NCI-H2029 treated with DMSO at 0.1 percent for 48 hours (cell line): ENCODE measurements at regions not wholly inside any gene's neighbourhood (a gene's known extent, or its start where the extent isn't known, plus 50 kb on each side); places are given as distances from the start of the nearest gene placed in this dataset.
"Not testable (repeated sequence)": the region's sequence is repeated elsewhere in the genome, so short reads cannot be mapped to it uniquely, and the experiment has no call there.

Experiments
- DNase-seq: peaks from one replicate; lab custom pipeline; 2025; lab: John Stamatoyannopoulos, UW

DNA sequence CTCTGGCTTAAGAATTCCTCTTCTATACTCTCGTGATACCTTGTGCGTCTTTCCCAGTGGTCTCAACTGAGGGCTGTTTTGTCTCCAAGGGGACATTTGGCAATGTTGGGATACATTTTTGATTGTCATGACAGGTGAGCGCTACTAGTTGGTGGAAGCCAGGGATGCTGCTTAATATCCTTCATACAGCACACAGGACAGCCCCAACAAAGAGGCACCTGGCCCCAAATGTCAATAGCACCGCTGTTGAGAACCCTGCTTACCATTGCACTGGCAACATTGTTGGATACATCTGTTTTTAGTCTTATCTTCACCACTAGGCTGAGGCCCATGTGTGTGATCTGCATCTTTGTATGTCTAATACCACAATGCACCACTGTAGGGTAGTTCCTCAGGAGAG is 114.1 kb downstream of the C9orf152 start:
- DNase-seq = no peak

DNA sequence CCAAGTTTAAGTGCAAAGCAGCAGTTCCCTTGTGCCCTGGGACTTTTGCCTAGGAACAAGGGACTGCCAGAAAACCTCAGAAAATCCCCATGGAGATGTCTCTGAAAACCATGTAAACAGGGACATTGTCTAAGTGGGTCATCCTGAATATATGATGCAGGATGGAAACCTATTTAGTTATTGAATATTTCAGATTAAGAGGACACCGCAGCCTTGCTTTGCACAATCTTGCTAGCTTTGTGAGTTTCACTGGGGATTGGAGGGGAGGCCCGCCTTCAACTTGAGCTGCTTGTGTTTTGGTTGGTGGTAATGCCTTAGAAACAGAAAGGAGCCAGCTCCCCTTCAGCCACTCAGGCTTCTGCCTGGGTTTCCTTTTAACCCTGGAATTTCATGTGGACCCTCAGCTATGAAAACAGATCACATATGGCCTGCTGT is 112.8 kb downstream of the C9orf152 start:
- DNase-seq = no peak

DNA sequence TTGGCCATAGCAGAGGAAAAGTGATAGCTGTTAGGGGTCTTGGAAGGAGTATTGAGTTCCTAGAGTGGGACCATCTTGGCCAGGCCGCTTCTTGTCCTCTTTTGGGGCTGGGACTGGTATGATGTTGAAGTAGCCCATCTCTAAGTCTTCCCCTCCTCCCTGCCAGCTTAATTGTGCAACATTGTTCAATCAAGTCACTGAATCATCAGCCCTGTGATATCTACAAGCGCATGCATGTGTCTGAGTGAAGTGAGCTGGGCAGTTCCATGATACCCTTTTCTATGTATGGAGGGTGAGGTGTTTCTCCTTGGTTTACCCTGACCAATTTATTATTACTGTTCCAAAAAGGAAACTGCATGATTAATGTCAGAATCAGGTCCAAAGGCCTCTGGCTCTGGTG is 112.2 kb downstream of the C9orf152 start:
- no peak for DNase-seq

DNA sequence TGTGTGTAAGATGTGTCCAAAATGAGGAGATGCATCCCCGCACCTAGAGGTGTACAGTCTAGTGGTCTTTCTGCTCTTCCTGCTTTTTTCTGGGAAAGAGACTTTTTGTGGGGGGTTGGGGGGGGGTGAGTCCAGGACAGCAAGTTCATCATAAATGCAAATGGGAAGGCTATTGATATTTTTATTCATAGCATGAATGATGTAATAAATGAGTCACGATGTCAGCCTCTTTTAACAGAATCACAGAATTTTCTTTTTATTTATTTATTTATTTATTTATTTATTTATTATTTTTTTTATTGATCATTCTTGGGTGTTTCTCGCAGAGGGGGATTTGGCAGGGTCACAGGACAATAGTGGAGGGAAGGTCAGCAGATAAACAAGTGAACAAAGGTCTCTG is 111.3 kb downstream of the C9orf152 start:
- not testable (repeated sequence) for DNase-seq

DNA sequence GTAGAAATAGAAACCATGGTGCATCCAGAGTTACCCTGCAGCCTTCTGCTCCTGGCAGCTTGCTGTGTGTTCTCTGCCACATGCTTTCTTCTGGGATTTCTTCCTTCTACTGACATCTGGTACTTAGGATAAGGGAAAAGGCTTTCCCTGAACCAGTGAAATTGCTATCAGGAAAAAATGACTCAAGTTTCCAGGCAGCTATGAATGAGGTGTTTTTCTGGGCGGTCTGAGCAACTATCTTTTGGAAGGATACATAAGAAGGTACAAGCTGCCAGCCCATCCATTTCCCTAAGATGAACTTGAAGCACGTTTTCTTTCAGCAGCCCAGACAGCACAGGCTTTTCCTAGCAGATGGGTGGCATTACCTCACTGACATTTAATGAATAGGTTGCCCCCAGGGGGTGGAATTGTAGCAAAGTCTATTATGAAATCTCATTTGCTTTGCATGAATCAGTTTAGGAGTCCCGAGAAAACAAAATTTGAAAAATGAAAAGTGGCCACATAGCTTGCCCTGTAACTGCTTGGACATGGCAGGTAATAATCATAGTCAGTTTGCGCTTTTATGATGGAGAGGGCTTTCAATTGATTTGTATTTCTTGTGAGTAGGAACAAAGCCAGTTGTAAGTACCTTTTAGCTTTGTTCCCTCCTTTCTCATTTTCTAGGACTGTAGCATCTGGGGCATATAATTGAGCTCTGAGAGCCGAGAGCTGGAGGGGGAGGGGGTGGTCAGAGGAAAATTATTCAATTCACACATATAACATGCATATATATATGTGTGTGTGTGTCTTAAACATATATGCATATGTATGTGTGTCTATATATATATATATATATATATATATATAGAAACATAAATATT is 108.5 kb downstream of the C9orf152 start:
- DNase-seq = no peak

DNA sequence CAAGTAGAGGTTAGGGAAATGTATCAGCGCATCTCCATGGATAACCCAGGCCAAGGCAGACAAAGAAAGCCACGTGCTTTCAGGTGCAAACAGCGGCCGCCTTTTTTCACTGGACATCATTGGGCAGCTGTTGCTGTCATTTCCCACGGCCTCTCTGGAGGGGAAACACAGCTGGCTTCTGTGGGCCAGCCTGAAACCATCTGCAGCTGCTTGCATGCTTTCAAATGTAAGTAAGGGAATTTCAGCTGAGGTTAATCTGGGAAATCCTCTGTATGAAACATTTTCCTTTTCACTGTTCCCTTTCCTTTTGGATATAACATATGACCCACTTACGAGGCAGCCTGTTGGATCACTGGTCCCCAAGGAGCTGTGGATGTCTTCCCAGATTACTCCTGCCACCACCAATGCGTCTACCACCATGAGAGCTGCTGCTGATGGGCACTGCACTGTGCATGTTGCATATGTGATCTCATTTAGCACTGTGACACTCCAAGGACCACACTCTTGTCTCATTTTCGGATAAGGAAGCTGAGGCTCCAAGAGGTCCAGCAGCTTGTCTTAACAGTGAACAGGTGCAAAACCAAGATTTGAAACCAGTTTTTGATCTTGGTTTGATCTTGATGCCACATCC is 106.3 kb downstream of the C9orf152 start:
- DNase-seq = no peak

DNA sequence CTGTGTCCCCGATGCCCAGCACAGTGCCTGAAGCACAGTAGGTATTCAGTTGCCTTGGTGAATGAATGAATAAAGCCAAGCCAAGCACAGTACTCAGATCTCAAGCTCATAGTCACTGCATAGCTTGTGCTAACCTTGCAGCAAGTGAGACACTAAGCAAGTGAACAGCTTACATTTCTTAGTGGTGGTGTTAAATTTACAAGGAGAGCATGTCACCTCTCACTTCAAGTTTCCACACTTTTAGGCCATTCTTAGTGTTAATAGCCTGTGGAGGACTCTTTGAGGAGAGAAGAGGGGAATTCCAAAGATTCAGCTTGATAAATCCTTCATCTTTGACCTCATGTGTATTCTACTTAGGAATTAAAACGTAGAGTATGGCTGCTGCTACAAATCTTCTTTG is 104.7 kb downstream of the C9orf152 start:
- DNase-seq = no peak

DNA sequence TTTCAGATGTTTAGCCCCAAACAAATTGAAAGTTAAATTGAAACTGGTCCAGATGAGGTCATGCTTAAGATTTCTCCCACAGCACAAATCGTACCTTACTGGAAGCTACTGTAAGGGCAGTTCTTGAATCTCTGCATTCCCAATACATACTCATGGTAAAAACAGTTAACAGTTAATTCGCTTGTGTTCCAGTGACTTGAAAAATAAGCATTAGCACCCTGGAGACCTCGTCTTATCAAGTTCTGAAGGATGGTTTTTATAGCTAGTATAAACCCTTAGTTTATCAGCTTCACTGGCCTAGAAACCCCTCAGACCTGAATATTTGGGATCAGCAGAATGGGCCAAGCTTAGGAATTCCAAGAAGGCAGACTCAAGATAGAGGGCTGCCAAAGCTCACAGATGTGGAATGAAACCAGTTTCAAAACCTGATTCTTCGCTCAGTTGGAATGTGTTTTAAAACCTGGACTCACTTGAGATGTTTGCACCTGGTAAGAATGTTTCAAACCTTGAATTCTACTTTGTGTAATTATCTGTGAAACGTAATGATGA is 103.6 kb downstream of the C9orf152 start:
- DNase-seq = no peak

DNA sequence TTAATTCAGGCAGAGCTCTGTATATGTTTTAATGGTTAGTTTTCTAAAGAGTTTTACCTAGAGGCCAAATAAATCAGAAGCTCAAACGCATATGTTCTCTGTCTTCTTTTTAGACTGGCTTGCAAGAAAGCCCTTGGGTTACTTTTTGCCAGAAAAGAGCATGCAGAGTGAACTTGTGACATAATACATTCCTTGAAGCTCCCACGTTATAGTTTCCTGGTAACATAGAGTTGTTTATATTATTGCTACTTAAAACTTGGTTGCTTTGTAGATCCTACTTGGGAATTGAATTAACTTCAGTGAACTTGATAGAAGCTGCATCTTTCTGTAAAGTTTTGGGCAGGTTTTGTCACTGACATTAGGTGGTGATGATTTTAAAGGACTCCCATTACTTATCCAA is 102.9 kb downstream of the C9orf152 start:
- DNase-seq = no peak

DNA sequence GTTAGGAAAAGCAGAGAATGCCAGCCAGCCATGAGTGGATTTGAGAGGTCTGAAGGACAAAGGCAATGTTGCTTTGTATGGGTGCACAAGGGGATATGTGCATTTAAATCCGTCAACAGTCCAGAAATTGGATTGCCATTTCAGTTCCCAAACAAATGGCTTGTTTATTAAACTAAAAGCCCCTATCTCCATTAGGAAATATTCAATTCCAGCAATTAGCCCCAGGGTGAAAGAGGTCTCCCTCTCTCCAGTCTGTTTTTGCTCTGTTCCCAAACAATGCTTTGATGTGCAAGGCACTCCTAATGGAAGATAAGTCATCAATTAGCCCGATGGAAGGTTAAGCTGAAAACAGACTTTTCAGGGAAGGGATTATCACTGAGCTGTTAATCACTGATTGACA is 101.3 kb downstream of the C9orf152 start:
- no peak for DNase-seq

DNA sequence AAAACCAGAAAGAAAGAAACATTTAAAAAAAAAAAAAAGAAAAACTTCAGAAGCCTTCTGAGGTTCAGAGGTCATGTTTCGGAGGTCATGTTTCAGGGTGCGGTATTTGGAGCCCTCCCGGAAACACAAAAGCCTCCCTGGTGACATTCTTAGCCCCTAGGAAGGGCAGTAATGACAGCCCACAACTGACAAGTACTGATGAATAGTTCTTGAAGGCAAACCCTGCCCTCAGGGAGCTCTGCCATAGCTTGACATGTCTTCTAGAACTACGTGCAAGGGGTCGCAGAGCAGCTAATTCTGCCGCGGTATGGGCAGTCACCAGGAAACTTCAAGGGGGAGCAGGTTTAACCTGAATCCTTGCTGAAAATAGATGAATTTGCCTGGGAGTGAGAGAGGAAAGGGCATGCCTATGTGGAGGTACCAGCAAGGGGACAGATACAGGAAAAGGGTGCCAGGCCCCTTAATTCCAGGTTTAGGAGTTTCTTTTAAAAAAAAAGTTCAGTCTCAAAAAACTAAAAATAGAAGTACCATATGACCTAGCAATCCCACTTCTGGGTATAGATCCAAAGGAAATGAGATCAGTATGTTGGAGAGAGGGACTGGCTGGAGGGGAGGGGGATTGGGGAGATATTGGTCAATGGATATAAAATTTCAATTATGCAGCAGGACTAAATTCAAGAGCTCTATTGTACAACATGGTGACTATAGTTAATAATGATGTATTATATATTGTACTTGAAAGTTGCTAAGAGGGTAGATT is 98.4 kb downstream of the C9orf152 start:
- no peak for DNase-seq

DNA sequence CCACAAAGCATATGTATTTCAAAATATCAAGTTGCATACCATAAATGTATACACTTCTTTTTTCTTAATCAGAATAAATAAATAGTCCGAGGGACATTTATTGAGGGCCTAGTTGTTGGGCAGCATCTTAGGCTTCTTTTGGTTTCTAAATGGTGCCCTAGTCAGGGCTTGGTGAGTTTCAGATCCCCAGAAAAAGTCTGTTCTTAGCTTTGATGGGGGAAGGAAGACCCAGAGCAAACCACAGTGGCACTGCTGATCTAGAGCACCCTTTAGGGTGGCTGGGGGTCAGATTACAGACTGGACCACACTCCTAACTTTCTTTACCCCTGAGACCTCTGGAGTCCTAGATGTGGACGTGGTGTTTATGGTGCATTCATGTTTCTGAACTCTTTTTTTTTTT is 97.8 kb downstream of the C9orf152 start:
- no peak for DNase-seq

DNA sequence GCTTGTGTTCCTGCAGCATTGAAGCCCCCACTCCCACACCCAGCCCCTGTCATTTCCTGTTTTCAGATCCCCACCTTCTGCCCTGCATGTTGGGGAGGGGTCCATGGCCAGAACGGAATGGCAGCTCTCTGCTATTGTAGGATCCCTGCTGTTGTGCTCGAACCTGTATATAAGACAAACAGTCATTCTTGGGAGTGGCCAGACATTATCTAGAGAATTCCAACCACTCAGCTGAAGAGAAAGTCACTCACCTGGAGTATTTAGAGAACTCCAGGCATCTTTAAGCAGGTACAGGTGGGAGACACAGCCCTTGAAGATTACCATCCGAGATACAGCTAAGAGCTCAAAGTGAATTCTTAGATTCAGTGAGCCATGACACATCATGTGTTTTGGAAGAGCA is 96.1 kb downstream of the C9orf152 start:
- DNase-seq = no peak

DNA sequence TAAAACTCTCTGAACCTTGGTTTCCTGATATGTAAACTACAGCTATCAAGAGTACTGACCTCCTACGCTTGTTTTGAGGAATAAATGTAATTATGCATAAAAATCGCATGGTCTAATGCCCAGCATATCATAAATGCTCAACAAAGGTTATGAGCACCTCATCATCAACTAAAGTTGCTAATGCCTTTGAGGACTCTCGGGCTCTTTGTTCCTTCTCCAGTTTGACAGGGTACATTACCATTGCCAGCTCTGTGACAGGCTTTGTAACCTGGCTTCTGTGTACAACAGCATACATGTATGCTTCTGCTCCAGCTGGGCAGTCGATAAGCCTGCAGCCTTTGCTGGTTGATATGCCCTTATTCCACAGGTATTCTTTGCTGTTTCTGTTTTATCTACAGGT is 95.2 kb downstream of the C9orf152 start:
- DNase-seq = no peak

DNA sequence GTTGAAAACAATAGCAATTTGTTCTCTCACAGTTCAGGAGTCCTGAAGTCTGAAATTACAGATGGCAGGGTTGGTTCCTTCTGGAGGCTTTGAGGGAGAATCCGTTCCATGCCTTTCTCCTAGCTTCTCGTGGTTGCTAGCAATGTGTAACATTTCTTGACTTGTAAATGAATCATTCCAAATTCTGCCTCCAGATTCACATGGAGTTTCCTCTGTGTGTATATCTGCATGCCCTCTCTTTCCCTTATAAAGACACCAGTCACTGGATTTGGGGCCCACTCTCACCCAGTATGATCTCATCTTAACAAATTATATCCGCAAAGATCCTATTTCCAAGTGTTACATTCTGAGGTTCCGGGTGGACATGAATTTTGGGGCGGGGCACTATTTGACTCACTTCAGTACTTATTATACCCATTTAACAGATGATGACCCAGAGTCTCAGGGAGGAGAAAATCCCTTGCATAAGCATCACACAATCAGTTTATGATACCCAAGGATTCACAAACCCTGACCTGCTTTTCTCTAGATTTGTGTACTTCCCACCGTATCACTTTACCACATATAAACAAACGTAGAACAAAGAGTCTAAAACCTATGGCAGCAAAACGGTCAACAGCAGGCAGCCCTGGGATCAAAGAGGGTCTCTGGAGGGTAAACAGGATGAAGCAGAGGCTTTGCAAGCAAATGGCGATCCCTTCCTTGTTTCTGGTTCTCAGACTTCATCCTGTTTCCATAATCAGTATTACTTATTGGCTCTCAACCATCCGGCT is 93.7 kb downstream of the C9orf152 start:
- no peak for DNase-seq

DNA sequence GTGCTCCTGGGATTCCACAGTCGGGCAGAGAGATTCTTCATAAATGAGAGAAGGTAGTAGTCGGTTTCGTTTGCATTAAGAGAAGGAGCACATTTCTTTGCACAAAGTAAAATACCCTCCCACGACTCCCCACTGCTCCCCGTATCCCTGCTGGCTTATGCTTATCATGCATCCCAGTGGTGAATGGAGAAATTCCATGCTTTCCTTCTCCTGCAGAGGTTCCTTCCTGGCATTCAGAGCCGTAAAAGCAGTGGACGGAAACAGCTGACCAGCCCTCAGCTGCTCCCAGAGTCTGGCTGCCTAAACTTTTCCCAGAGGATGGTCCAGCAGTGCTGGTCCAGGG is 93.1 kb downstream of the C9orf152 start:
- no peak for DNase-seq

DNA sequence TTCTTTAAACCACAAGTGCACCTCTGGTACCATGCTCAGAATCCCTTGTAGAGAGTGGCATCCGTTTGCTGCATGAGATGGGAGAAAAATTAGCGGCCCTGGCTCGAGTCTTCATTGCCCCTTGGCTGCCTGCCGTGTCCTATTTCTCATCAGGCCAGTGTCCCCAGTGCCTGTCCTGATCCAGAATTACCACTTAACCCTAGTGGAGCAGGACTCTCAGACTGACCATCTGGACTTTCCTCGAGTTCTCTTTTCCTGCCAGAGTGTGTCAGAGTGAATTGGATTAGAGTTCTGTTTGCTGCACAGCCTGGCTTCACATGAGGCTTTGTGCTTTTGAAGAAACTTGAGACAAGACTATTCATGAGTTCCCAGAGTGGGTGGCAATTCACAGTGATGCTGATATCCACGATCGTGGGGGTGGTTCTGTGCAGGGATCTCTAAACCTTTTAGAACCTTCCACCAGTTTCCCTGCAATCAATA is 92.6 kb downstream of the C9orf152 start:
- DNase-seq = no peak

DNA sequence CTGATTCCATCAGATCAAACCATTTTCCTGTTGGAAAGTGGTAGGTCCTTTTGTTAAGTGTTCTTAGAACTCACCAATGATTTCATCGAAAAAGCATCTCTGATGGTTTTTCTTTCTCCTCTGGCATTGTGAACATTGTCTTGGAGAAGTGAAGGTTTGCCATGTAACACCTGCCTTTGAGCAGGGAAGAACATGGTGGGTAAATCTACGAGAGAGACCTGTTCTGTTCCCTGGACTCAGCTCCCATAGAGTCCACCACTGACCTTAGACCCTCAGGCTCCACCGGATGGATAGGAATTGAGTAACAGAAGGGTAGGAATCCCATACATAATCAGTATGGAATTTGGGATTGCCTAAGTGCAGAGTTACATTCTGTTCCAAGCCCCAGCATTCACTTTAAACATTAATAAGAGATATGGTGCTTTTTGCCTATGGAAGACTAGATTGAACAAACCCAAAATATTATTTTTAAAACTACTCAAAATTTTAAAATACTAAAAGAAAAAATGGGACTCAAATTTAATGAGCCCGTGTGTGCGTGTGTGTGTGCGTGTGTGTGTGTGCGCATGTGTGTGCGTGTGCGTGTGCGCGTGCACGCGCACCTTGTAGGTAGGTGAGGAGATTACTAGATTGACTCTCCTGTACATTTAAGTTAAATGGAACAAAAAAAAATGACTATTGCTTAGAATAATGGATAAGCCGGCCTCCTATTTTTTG is 92.0 kb downstream of the C9orf152 start:
- no peak for DNase-seq

DNA sequence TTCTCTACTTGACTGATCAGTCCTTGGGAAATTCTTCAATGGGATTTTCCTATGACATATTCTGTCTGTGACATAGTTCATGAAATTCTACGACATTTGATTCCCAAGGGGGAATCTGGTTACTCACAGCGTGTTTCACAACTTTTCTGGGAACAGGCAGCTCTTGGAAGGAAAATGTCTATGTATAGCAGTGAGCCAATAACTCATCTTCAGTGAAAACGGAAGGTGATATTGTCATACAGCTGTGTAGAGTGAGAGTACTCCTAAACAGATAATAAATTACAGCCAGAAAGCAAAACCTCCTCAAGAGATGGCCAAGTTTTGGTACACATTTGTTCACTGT is 91.4 kb downstream of the C9orf152 start:
- DNase-seq = no peak

DNA sequence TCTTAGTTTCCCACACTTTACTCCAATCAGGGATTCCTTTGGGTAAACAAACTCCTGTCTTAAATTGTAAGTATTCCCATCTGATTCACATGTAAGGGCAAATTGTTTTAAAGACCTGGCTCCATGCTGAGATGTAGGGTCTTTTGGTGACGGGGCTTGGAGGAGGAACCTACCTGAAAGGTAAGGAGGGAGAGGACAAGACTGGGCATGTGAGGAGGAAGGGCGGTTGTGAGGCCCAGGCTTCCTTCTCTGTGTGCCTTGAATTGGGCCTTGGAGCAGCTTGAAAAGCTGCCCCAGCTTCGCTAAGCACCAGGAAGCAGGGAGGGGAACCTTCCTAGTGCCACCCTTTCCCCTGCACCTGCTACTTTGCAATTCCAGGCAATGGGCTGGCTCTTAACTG is 86.8 kb downstream of the C9orf152 start:
- DNase-seq = no peak

DNA sequence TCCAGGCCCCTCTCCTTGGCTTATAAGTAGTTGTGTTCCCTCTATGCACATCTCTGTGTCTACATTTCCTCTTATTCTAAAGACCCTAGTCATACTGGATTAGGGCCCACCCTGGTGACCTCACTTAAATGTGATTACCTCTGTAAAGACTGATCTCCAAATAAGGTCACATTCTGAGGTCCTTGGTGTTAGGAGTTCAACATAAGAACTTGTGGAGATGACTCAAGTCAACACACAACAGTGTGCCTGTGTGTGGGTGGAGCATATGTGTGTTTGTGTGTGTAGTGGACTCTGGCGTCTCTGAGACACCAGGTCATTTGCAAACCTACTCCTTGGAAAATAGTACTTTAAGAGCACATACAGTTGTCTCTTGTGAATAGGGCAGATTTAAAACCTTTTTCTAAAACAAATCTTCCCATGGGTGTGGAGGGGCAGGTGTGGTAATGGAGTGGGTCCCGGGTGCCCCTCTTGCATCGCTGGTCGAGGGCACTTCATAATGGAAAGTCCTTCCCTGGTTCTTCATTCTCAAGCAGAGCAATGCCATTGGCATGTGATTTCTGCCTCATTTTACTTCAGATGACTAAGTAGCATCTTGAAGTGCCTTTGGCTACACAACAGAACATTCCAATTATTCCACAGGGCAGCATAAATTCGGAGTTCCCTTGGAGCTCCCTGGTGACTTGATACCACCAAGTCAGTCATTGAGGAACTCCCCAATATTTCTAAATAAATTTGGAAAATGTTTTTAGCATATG is 84.4 kb downstream of the C9orf152 start:
- no peak for DNase-seq
